HG03439 (cell line): ENCODE measurements at regions not wholly inside any gene's neighbourhood (a gene's known extent, or its start where the extent isn't known, plus 50 kb on each side); places are given as distances from the start of the nearest gene placed in this dataset.

Source experiments
- ATAC-seq: cut with Tn5 transposase; IDR thresholded peaks from one replicate; pipeline ENCODE4 v1.9.1; 2021; ENCODE audit warnings: mild to moderate bottlenecking, moderate library complexity; ENCODE audit not compliant: unreplicated experiment

GRCh38 chr10:57249615-57250281 is 888.7 kb upstream of the ZWINT start:
- ATAC-seq = no peak

- no peak for ATAC-seq
Observed at GRCh38 chr10:57247271-57247670, 886.2 kb upstream of the ZWINT start.

GRCh38 chr10:57225920-57226319 is 864.9 kb upstream of the ZWINT start:
- ATAC-seq = no peak

GRCh38 chr10:57224811-57225210 is 863.8 kb upstream of the ZWINT start:
- ATAC-seq = no peak

GRCh38 chr10:57222603-57223002 is 861.5 kb upstream of the ZWINT start:
- no peak for ATAC-seq

- no peak for ATAC-seq
Observed at GRCh38 chr10:57222129-57222528, 861.1 kb upstream of the ZWINT start.

- ATAC-seq = no peak
Observed at GRCh38 chr10:57221674-57222073, 860.6 kb upstream of the ZWINT start.

GRCh38 chr10:57218382-57218781 is 857.3 kb upstream of the ZWINT start:
- no peak for ATAC-seq

- ATAC-seq = no peak
Observed at GRCh38 chr10:57202356-57202755, 841.3 kb upstream of the ZWINT start.

GRCh38 chr10:57188846-57189245 is 827.8 kb upstream of the ZWINT start:
- ATAC-seq = no peak

GRCh38 chr10:57186201-57186600 is 825.1 kb upstream of the ZWINT start:
- ATAC-seq = no peak

- no peak for ATAC-seq
Observed at GRCh38 chr10:57169597-57169996, 808.5 kb upstream of the ZWINT start.

- ATAC-seq = no peak
Observed at GRCh38 chr10:57168611-57169240, 807.7 kb upstream of the ZWINT start.

GRCh38 chr10:57165671-57166070 is 804.6 kb upstream of the ZWINT start:
- ATAC-seq = no peak

GRCh38 chr10:57162231-57162630 is 801.2 kb upstream of the ZWINT start:
- no peak for ATAC-seq

GRCh38 chr10:57161157-57161556 is 800.1 kb upstream of the ZWINT start:
- no peak for ATAC-seq

- no peak for ATAC-seq
Observed at GRCh38 chr10:57145548-57145947, 784.5 kb upstream of the ZWINT start.

- ATAC-seq = no peak
Observed at GRCh38 chr10:57142925-57143576, 782.0 kb upstream of the ZWINT start.

- no peak for ATAC-seq
Observed at GRCh38 chr10:57141708-57142107, 780.6 kb upstream of the ZWINT start.

GRCh38 chr10:57119684-57120083 is 758.6 kb upstream of the ZWINT start:
- ATAC-seq = no peak

GRCh38 chr10:57113545-57113944 is 752.5 kb upstream of the ZWINT start:
- no peak for ATAC-seq

- ATAC-seq = no peak
Observed at GRCh38 chr10:57102236-57102635, 741.2 kb upstream of the ZWINT start.
